K562 (cell line): ENCODE measurements at regions not wholly inside any gene's neighbourhood (a gene's known extent, or its start where the extent isn't known, plus 50 kb on each side); places are given as distances from the start of the nearest gene placed in this dataset.

Experiments
- ATAC-seq: fragments of 200-7000 bp; cut with Tn5 transposase; 3 replicates; pipeline ENCODE4 v1.9.1; 2020; ENCODE audit warnings: moderate library complexity
- BruUV-seq: library from RNA; stranded (reverse); fragments of 400-500 nt; replicated peaks from 2 replicates; lab custom pipeline; 2021; lab: Mats Ljungman, UMichigan
- CTCF ChIA-PET: fragments of 300-600 bp; formaldehyde crosslinking; extraction: SDS; loops from one replicate; lab custom pipeline; 2021; ENCODE audit warnings: low intra/inter-chr PET ratio; lab: Yijun Ruan, JAX
- POLR2A ChIA-PET: fragments of 300-600, 350-650 bp; sonication (Branson Sonifier 250); formaldehyde crosslinking; extraction: SDS; loops from one replicate; lab custom pipeline; 2021; ENCODE audit warnings: antibody characterized with exemption, inconsistent platforms; lab: Yijun Ruan, JAX
- DNase-seq, 4 experiments: peaks; one replicate each; pipeline versions ENCODE4 v3.0.0 to v3.0.0-alpha.2; 2011 to 2018; ENCODE audit warnings: low spot score in 3 of 4, mixed read lengths in 3 of 4; ENCODE audit errors: extremely low read depth in 1 of 4
- FAIRE-seq: peaks from 2 replicates; lab custom pipeline; 2011; peaks lifted over from hg19 to GRCh38; lab: Jason Lieb, UNC
- H2AFZ ChIP-seq: 2 replicates; pipeline ENCODE4 v1.6.0; 2011; ENCODE audit warnings: low read depth, low read length, control low read depth, inconsistent platforms
- H3K27ac ChIP-seq: fragments of 200-600 bp; 3 replicates; pipeline ENCODE4 v1.8.0; 2011; ENCODE audit warnings: low read depth, mild to moderate bottlenecking, control low read depth, inconsistent platforms, low read length, moderate library complexity, mixed read lengths; ENCODE audit errors: extremely low read depth
- H3K27me3 ChIP-seq, 2 experiments: fragments of 300-600 bp in 1 of 2; 2 replicates in 1 of 2; 3 replicates in 1 of 2; pipeline versions ENCODE4 v1.6.0 to v1.8.0; 2011; ENCODE audit warnings: inconsistent platforms in 2 of 2, low read length in 2 of 2, mild to moderate bottlenecking in 1 of 2, mixed read lengths in 1 of 2, moderate library complexity in 1 of 2; ENCODE audit not compliant: control insufficient read depth in 2 of 2, insufficient read depth in 2 of 2
- H3K36me3 ChIP-seq: fragments of 300-600 bp; 3 replicates; pipeline ENCODE4 v1.8.0; 2011; ENCODE audit warnings: mild to moderate bottlenecking, low read length, inconsistent platforms; ENCODE audit not compliant: control insufficient read depth, insufficient read depth
- H3K4me1 ChIP-seq, 2 experiments: fragments of 200-600 bp in 1 of 2; replicated peaks in 1 of 2; 2 replicates in 1 of 2; 3 replicates in 1 of 2; pipeline versions ENCODE4 v1.5.1 to v1.8.0; 2011; ENCODE audit warnings: inconsistent platforms in 2 of 2, low read length in 2 of 2, mild to moderate bottlenecking in 1 of 2, mixed read lengths in 1 of 2, moderate library complexity in 1 of 2; ENCODE audit not compliant: control insufficient read depth in 2 of 2, insufficient read depth in 2 of 2
- H3K4me2 ChIP-seq: 2 replicates; pipeline ENCODE4 v1.6.1; 2011; ENCODE audit warnings: low read length, control low read depth, inconsistent platforms, mixed read lengths; ENCODE audit not compliant: insufficient read depth
- H3K4me3 ChIP-seq: fragments of 200-600 bp; sonication (generic), shearing (Covaris generic); 2 replicates; pipeline ENCODE4 v1.5.1; 2016; ENCODE audit warnings: control low read depth, inconsistent platforms
- H3K79me2 ChIP-seq: fragments of 200-600 bp; 3 replicates; pipeline ENCODE4 v1.8.0; 2011; ENCODE audit warnings: low read length, inconsistent platforms; ENCODE audit not compliant: control insufficient read depth, insufficient read depth
- H3K9ac ChIP-seq, 2 experiments: 2 replicates each; pipeline versions ENCODE4 v1.6.0 to v1.6.1; 2011; ENCODE audit warnings: low read depth in 2 of 2, low read length in 2 of 2, control low read depth in 1 of 2, inconsistent platforms in 1 of 2, mild to moderate bottlenecking in 1 of 2, mixed read lengths in 1 of 2; ENCODE audit not compliant: insufficient read depth in 1 of 2
- H3K9me1 ChIP-seq: one replicate; pipeline ENCODE4 v1.6.0; 2011; ENCODE audit warnings: inconsistent platforms, mild to moderate bottlenecking, low read length, moderate library complexity; ENCODE audit not compliant: control insufficient read depth, insufficient read depth
- H3K9me3 ChIP-seq: replicated peaks from 2 replicates; pipeline ENCODE4 v1.5.1; 2011; ENCODE audit warnings: low read depth, low read length, inconsistent platforms; ENCODE audit not compliant: control insufficient read depth, insufficient read depth
- H4K20me1 ChIP-seq: replicated peaks from 2 replicates; pipeline ENCODE4 v1.6.1; 2011; ENCODE audit warnings: low read length, inconsistent platforms, mixed read lengths; ENCODE audit not compliant: control insufficient read depth, insufficient read depth
- ELK3 ChIP-seq: fragments of 450-650 bp; formaldehyde crosslinking; IDR thresholded peaks from 2 replicates; pipeline ENCODE4 v1.4.0; 2020; ENCODE audit warnings: mild to moderate bottlenecking
- ETV6 ChIP-seq, 3 experiments: fragments of 150-350 bp in 1 of 3; sonication (generic) in 1 of 3; formaldehyde crosslinking in 1 of 3; IDR thresholded peaks; 2 replicates each; pipeline versions ENCODE4 v1.6.1 to v1.8.0; 2014 to 2022; ENCODE audit warnings: borderline replicate concordance in 2 of 3, low read depth in 2 of 3, antibody characterized with exemption in 1 of 3, low read length in 1 of 3, mild to moderate bottlenecking in 1 of 3, missing genetic modification reagents in 1 of 3
- GABPB2 ChIP-seq: fragments of 250-450 bp; sonication (Bioruptor Pico); conservative IDR thresholded peaks from 2 replicates; pipeline ENCODE4 v1.5.1; 2021; ENCODE audit warnings: mild to moderate bottlenecking
- PHTF2 ChIP-seq: fragments of 250-450 bp; sonication (Bioruptor Pico); IDR thresholded peaks from 2 replicates; pipeline ENCODE4 v1.5.0; 2021; ENCODE audit warnings: mild to moderate bottlenecking
- RBM25 ChIP-seq: fragments of 200-400 bp; formaldehyde crosslinking; IDR thresholded peaks from 2 replicates; pipeline ENCODE4 v1.6.1; 2018; ENCODE audit warnings: low read length, low read depth, moderate library complexity; ENCODE audit not compliant: severe bottlenecking
- ZBED1 ChIP-seq: IDR thresholded peaks from 2 replicates; pipeline ENCODE4 v1.6.1; 2014
- ZC3H8 ChIP-seq: fragments of 450-650 bp; IDR thresholded peaks from 2 replicates; pipeline ENCODE4 v1.6.1; 2017
- ZNF668 ChIP-seq: fragments of 250-450 bp; sonication (Bioruptor Pico); IDR thresholded peaks from 2 replicates; pipeline ENCODE4 v1.8.0; 2022; ENCODE audit warnings: mild to moderate bottlenecking, inconsistent platforms
- ZNF717 ChIP-seq: fragments of 250-450 bp; sonication (Bioruptor Pico); IDR thresholded peaks from 2 replicates; pipeline ENCODE4 v1.5.0; 2021
- WGBS: fragments of 100-300 bp; shearing (Covaris generic); methylation state at CpG from one replicate; pipeline ENCODE4 v1.1.6; 2016; ENCODE audit warnings: low coverage, mixed read lengths; ENCODE audit not compliant: insufficient coverage; ENCODE audit errors: missing lambda C conversion rate; 5-methylcytosine and 5-hydroxymethylcytosine counted together
- in situ Hi-C: fragments of 300-500 bp; cut with MboI; formaldehyde crosslinking; loops from 4 replicates; pipeline ENCODE4 v1.15.0; 2018; ENCODE audit warnings: inconsistent platforms, mixed read lengths
- intact Hi-C: fragments of 100-400 bp; cut with micrococcal nuclease; formaldehyde crosslinking; loops from 2 replicates; pipeline ENCODE4 v1.14.2; 2022

- Histone ChIP-seq H4K20me1 (no peaks in the 10 kb centered on the region), H3K4me2 (no peak overlapping the region), H3K27ac (no peak overlapping the region), H3K4me1 (no peaks in the 10 kb centered on the region), H2AFZ (no peak overlapping the region), H3K9me1 (no peaks in the 10 kb centered on the region), H3K9ac (no peak overlapping the region), H3K27me3 (no peaks in the 10 kb centered on the region), H3K79me2 (no peaks in the 10 kb centered on the region)
- intact Hi-C loops: no loop called here
- WGBS: 2% methylated on average over 3 of the region's 3 CpGs
- no TSS peak for BruUV-seq
- CTCF ChIA-PET: no interaction called here
- FAIRE-seq: no peak
- POLR2A ChIA-PET: interaction anchor here (0.6 kb wide), 1 partner anchor 142 kb away, joined by 3 read pairs; no protein-coding TSS in a partner anchor
- TF ChIP-seq ETV6 (IDR thresholded peaks at IDR 0.05; ENCODE audit: borderline replicate concordance in 1 of 2, low read depth in 2 of 2, low read length in 1 of 2) (no peak), ETV6 (CRISPR knock-in tag; IDR thresholded peaks at IDR 0.05; ENCODE audit: borderline replicate concordance) (no peak), ZNF717 (CRISPR knock-in tag) (no peak), ZNF668 (no peak), ZC3H8 (no peak), PHTF2 (no peak), ZBED1 (no peak), GABPB2 (no peak)
- TF ChIP-seq, all 486 proteins: peak for 0
- Histone ChIP-seq H3K9me3 (no peaks in the 10 kb centered on the region), H3K36me3 (no peaks in the 10 kb centered on the region), H3K4me3 (no peak overlapping the region)
- in situ Hi-C loops: no loop called here
- DNase-seq (no peak), ATAC-seq (no peak)
Observed at GRCh38 chr1:222382171-222382570, 165.7 kb downstream of the HHIPL2 start.

GRCh38 chr1:222377428-222378088 lies 170.3 kb downstream of the HHIPL2 start:
- in situ Hi-C loops: no loop called here
- Histone ChIP-seq H3K9me3 (no peaks in the 10 kb centered on the region), H3K4me3 (no peak overlapping the region), H3K9ac (no peak overlapping the region), H3K79me2 (no peaks in the 10 kb centered on the region), H2AFZ (no peak overlapping the region), H4K20me1 (no peaks in the 10 kb centered on the region), H3K27me3 (no peaks in the 10 kb centered on the region), H3K36me3 (no peaks in the 10 kb centered on the region), H3K4me1 (no peaks in the 10 kb centered on the region), H3K4me2 (no peak overlapping the region), H3K9me1 (no peaks in the 10 kb centered on the region), H3K27ac (no peak overlapping the region)
- BruUV-seq: no TSS peak
- intact Hi-C loops: no loop called here
- DNase-seq (no peak), FAIRE-seq (no peak), ATAC-seq (no peak)
- under 1% methylated on average over 6 of the region's 6 CpGs for WGBS
- ChIA-PET POLR2A (no interaction called here), CTCF (no interaction called here)
- TF ChIP-seq RBM25 (no peak), ELK3 (CRISPR knock-in tag) (no peak)
